Liver (tissue), 8 donors: ENCODE measurements at regions not wholly inside any gene's neighbourhood (a gene's known extent, or its start where the extent isn't known, plus 50 kb on each side); places are given as distances from the start of the nearest gene placed in this dataset.

Source experiments
- DNase-seq: peaks from one replicate; pipeline ENCODE4 v3.0.0-alpha.2; 2017; ENCODE audit warnings: low spot score
- H3K27ac ChIP-seq, 2 donors: one replicate each; pipeline ENCODE4 v1.7.0; 2013; ENCODE audit warnings: inconsistent platforms in 2 of 2, low read length in 2 of 2, control low read depth in 1 of 2, low read depth in 1 of 2, mild to moderate bottlenecking in 1 of 2
- H3K27me3 ChIP-seq, 4 donors: one replicate each; pipeline versions ENCODE4 v1.6.1 to v1.7.0; 2013; ENCODE audit warnings: low read length in 3 of 4, inconsistent platforms in 1 of 4, mild to moderate bottlenecking in 1 of 4, moderate library complexity in 1 of 4; ENCODE audit not compliant: control insufficient read depth in 4 of 4, insufficient read depth in 4 of 4
- H3K36me3 ChIP-seq, 4 donors: one replicate each; pipeline versions ENCODE4 v1.6.1 to v1.7.0; 2013; ENCODE audit warnings: low read length in 3 of 4, mild to moderate bottlenecking in 3 of 4, low read depth in 1 of 4, moderate library complexity in 1 of 4; ENCODE audit not compliant: control insufficient read depth in 4 of 4, insufficient read depth in 3 of 4
- H3K4me1 ChIP-seq, 4 donors: one replicate each; pipeline versions ENCODE4 v1.6.1 to v1.7.0; 2013; ENCODE audit warnings: low read length in 3 of 4, mild to moderate bottlenecking in 3 of 4, moderate library complexity in 1 of 4; ENCODE audit not compliant: control insufficient read depth in 4 of 4, insufficient read depth in 4 of 4
- H3K4me3 ChIP-seq, 3 donors: one replicate each; pipeline versions ENCODE4 v1.6.1 to v1.7.0; 2013; ENCODE audit warnings: low read length in 3 of 3, control low read depth in 1 of 3, low read depth in 1 of 3, mild to moderate bottlenecking in 1 of 3
- H3K9ac ChIP-seq, 2 donors: one replicate each; pipeline ENCODE4 v1.7.0; 2013; ENCODE audit warnings: low read length in 2 of 2, mild to moderate bottlenecking in 2 of 2, moderate library complexity in 2 of 2, control low read depth in 1 of 2, low read depth in 1 of 2
- H3K9me3 ChIP-seq, 4 donors: one replicate each; pipeline versions ENCODE4 v1.6.1 to v1.7.0; 2013; ENCODE audit warnings: low read length in 3 of 4; ENCODE audit not compliant: control insufficient read depth in 4 of 4
- ATF3 ChIP-seq: IDR thresholded peaks from 2 replicates; pipeline ENCODE4 v1.6.1; 2016; ENCODE audit warnings: antibody characterized with exemption
- CTCF ChIP-seq: fragments of 150-350 bp; IDR thresholded peaks from 2 replicates; pipeline ENCODE4 v1.5.1; 2017; ENCODE audit warnings: improper control_type of control experiment, low read depth, low read length; ENCODE audit not compliant: missing input control
- EGR1 ChIP-seq, 2 donors: IDR thresholded peaks; 2 replicates each; pipeline ENCODE4 v1.6.1; 2016 to 2018; ENCODE audit warnings: antibody characterized with exemption in 2 of 2, low read depth in 2 of 2
- FOXA1 ChIP-seq: IDR thresholded peaks from 2 replicates; pipeline ENCODE4 v1.6.1; 2016; ENCODE audit warnings: antibody characterized with exemption
- FOXA2 ChIP-seq: IDR thresholded peaks from 2 replicates; pipeline ENCODE4 v1.6.1; 2016; ENCODE audit warnings: antibody characterized with exemption
- GABPA ChIP-seq, 2 donors: IDR thresholded peaks in 1 of 2; conservative IDR thresholded peaks in 1 of 2; 2 replicates each; pipeline ENCODE4 v1.6.1; 2016; ENCODE audit warnings: antibody characterized with exemption in 2 of 2, mild to moderate bottlenecking in 1 of 2, moderate library complexity in 1 of 2
- HNF4A ChIP-seq, 2 donors: conservative IDR thresholded peaks; 2 replicates each; pipeline ENCODE4 v1.6.1; 2016; ENCODE audit warnings: antibody characterized with exemption in 2 of 2, mild to moderate bottlenecking in 2 of 2
- HNF4G ChIP-seq: IDR thresholded peaks from 2 replicates; pipeline ENCODE4 v1.6.1; 2016; ENCODE audit warnings: antibody characterized with exemption
- JUND ChIP-seq, 2 donors: IDR thresholded peaks; 2 replicates each; pipeline ENCODE4 v1.6.1; 2016; ENCODE audit warnings: antibody characterized with exemption in 2 of 2
- MAX ChIP-seq: IDR thresholded peaks from 2 replicates; pipeline ENCODE4 v1.6.1; 2016; ENCODE audit warnings: antibody characterized with exemption
- NR2F2 ChIP-seq: IDR thresholded peaks from 2 replicates; pipeline ENCODE4 v1.6.1; 2016; ENCODE audit warnings: antibody characterized with exemption
- RAD21 ChIP-seq, 2 donors: IDR thresholded peaks; 2 replicates each; pipeline ENCODE4 v1.6.1; 2016; ENCODE audit warnings: antibody characterized with exemption in 2 of 2, mild to moderate bottlenecking in 2 of 2
- REST ChIP-seq: IDR thresholded peaks from 2 replicates; pipeline ENCODE4 v1.6.1; 2016; ENCODE audit warnings: antibody characterized with exemption, mild to moderate bottlenecking
- RXRA ChIP-seq, 2 donors: IDR thresholded peaks; 2 replicates each; pipeline ENCODE4 v1.6.1; 2017 to 2018; ENCODE audit warnings: antibody characterized with exemption in 2 of 2, mild to moderate bottlenecking in 1 of 2
- YY1 ChIP-seq: IDR thresholded peaks from 2 replicates; pipeline ENCODE4 v1.6.1; 2016; ENCODE audit warnings: antibody characterized with exemption, mild to moderate bottlenecking
- ZBTB33 ChIP-seq: IDR thresholded peaks from 2 replicates; pipeline ENCODE4 v1.6.1; 2016; ENCODE audit warnings: antibody characterized with exemption
- WGBS: extraction: QIAGEN DNeasy Blood & Tissue Kit; methylation state at CpG from one replicate; pipeline ENCODE4 v1.1.7; 2013; 5-methylcytosine and 5-hydroxymethylcytosine counted together
- donor health status: healthy.
- donor health status: healthy.
- donor health status: healthy.
- donor health status: healthy.
- donor health status: healthy.

DNA sequence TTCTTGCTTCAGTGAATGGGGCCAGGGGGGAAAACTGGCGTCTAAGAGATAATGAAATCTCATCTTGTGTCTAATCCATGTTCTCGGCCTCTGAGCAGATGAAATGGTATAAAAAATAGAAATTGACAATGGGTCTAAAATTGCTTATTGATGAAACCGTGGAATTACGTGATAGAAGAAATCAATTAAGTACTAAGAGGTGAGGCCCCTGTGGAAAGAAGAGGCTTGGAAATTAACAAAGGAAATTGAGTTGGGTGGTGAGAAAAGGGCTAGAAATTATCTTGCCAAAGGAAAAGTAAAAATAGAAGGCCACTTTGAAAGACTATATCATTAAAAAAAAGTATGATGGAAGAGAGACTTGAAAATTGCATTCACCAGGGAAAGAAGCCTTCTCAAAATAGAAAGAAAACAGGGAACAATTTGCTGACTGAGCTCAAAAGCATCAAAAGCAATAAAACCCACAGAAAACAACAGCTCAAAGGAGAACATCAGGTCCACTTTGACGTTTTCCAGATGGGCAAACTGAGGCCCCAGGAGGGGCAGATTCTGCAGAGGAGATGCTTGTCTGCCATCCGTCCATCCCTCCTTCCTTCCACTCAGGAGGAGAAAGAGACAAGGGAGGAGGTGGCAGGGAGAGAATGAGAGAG, 226.1 kb upstream of the RTL1 start:
- Histone ChIP-seq H3K4me3 (no peak overlapping the region), H3K27ac (no peak overlapping the region), H3K27me3 (peaks cover 0 to 3% (median 1%) of the 10 kb centered on the region in 4 donors), H3K9ac (no peak overlapping the region), H3K9me3 (peaks cover 0 to 4% (median 0%) of the 10 kb centered on the region in 4 donors), H3K4me1 (no peaks in the 10 kb centered on the region), H3K36me3 (no peaks in the 10 kb centered on the region)
- no peak for TF ChIP-seq CTCF
- no peak for TF ChIP-seq HNF4A (conservative IDR thresholded peaks at IDR 0.05)
- no peak for TF ChIP-seq MAX
- no peak for TF ChIP-seq ZBTB33
- no peak for TF ChIP-seq RXRA (IDR thresholded peaks at IDR 0.05)
- no peak for TF ChIP-seq REST
- TF ChIP-seq NR2F2, result no peak
- TF ChIP-seq HNF4G, result no peak
- no peak for TF ChIP-seq RAD21 (IDR thresholded peaks at IDR 0.05)
- no peak for TF ChIP-seq YY1
- no peak for TF ChIP-seq JUND (IDR thresholded peaks at IDR 0.05)
- TF ChIP-seq FOXA1, result no peak
- TF ChIP-seq FOXA2, result no peak
- TF ChIP-seq EGR1 (IDR thresholded peaks at IDR 0.05; ENCODE audit: low read depth in 2 of 2), result no peak
- TF ChIP-seq GABPA (IDR thresholded peaks at IDR 0.05 in 1 of 2, conservative IDR thresholded peaks at IDR 0.05 in 1 of 2), result no peak
- no peak for TF ChIP-seq ATF3
- no peak for DNase-seq
- WGBS, result 54% methylated on average over 6 of the region's 6 CpGs
